ENCODE measurements at regions not wholly inside any gene's neighbourhood (a gene's known extent, or its start where the extent isn't known, plus 50 kb on each side); places are given as distances from the start of the nearest gene placed in this dataset.

DNA sequence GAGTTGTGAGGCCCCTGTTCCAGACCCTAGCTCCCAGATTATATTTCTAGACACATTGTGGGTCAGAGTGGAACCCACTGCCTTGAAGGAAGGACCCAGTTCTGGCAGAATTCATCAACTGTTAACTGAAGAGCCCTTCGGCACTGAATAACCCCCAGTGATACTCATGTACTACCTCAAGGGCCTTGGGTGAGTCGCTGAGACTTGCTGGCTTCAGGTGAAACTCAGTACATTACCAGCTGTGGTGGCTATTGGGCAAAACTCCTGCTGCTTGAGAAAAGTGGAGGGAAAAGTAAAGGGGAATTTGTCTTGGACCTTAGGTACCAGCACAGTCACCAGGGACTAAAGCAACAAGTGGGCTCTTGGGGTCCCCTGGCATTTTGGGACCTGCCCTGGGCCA is 394.9 kb upstream of the EPHA3 start:
- TF ChIP-seq, protein P1, sequence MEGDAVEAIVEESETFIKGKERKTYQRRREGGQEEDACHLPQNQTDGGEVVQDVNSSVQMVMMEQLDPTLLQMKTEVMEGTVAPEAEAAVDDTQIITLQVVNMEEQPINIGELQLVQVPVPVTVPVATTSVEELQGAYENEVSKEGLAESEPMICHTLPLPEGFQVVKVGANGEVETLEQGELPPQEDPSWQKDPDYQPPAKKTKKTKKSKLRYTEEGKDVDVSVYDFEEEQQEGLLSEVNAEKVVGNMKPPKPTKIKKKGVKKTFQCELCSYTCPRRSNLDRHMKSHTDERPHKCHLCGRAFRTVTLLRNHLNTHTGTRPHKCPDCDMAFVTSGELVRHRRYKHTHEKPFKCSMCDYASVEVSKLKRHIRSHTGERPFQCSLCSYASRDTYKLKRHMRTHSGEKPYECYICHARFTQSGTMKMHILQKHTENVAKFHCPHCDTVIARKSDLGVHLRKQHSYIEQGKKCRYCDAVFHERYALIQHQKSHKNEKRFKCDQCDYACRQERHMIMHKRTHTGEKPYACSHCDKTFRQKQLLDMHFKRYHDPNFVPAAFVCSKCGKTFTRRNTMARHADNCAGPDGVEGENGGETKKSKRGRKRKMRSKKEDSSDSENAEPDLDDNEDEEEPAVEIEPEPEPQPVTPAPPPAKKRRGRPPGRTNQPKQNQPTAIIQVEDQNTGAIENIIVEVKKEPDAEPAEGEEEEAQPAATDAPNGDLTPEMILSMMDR (IDR thresholded peaks at IDR 0.05; ENCODE audit: poor library complexity, severe bottlenecking) = no peak
- no peak for TF ChIP-seq RAD21 (conservative IDR thresholded peaks at IDR 0.05)
- TF ChIP-seq EP300 (conservative IDR thresholded peaks at IDR 0.05; ENCODE audit: poor library complexity, severe bottlenecking) = no peak
- TF ChIP-seq, protein P2, sequence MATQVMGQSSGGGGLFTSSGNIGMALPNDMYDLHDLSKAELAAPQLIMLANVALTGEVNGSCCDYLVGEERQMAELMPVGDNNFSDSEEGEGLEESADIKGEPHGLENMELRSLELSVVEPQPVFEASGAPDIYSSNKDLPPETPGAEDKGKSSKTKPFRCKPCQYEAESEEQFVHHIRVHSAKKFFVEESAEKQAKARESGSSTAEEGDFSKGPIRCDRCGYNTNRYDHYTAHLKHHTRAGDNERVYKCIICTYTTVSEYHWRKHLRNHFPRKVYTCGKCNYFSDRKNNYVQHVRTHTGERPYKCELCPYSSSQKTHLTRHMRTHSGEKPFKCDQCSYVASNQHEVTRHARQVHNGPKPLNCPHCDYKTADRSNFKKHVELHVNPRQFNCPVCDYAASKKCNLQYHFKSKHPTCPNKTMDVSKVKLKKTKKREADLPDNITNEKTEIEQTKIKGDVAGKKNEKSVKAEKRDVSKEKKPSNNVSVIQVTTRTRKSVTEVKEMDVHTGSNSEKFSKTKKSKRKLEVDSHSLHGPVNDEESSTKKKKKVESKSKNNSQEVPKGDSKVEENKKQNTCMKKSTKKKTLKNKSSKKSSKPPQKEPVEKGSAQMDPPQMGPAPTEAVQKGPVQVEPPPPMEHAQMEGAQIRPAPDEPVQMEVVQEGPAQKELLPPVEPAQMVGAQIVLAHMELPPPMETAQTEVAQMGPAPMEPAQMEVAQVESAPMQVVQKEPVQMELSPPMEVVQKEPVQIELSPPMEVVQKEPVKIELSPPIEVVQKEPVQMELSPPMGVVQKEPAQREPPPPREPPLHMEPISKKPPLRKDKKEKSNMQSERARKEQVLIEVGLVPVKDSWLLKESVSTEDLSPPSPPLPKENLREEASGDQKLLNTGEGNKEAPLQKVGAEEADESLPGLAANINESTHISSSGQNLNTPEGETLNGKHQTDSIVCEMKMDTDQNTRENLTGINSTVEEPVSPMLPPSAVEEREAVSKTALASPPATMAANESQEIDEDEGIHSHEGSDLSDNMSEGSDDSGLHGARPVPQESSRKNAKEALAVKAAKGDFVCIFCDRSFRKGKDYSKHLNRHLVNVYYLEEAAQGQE (IDR thresholded peaks at IDR 0.05; ENCODE audit: borderline replicate concordance) = no peak

Data from neural cell (in vitro differentiated cells).